Neural progenitor cell (in vitro differentiated cells): ENCODE measurements at regions not wholly inside any gene's neighbourhood (a gene's known extent, or its start where the extent isn't known, plus 50 kb on each side); places are given as distances from the start of the nearest gene placed in this dataset.

ENCODE experiments used
- EZH2phosphoT487 ChIP-seq: fragments of 200-600 bp; sonication (generic); IDR thresholded peaks from 2 replicates; pipeline ENCODE4 v1.6.1; 2017; ENCODE audit warnings: antibody characterized with exemption
- TF ChIP-seq, protein P1 (sequence below): fragments of 200-600 bp; sonication (generic); IDR thresholded peaks from 2 replicates; pipeline ENCODE4 v1.5.1; 2017; ENCODE audit warnings: antibody characterized with exemption, mild to moderate bottlenecking

DNA sequence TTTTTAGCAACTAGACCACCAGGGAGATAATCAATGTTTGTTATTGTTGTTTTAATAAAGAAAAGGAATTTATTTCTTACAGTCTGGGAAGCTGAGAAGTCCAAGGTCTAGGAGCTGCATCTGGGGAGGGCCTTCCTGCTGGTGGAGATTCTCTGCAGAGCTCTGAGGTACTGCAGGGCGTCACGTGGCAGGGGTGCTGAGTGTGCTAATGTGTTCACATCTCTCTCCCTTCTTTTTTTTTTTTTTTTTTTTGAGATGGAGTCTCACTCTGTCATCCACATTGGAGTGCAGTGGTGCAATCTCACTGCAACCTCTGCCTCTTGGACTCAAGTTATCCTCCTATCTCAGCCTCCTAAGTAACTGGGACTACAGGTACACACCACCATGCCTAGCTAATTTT is 150.9 kb upstream of the TRIM24 start:
- TF ChIP-seq, protein P1, sequence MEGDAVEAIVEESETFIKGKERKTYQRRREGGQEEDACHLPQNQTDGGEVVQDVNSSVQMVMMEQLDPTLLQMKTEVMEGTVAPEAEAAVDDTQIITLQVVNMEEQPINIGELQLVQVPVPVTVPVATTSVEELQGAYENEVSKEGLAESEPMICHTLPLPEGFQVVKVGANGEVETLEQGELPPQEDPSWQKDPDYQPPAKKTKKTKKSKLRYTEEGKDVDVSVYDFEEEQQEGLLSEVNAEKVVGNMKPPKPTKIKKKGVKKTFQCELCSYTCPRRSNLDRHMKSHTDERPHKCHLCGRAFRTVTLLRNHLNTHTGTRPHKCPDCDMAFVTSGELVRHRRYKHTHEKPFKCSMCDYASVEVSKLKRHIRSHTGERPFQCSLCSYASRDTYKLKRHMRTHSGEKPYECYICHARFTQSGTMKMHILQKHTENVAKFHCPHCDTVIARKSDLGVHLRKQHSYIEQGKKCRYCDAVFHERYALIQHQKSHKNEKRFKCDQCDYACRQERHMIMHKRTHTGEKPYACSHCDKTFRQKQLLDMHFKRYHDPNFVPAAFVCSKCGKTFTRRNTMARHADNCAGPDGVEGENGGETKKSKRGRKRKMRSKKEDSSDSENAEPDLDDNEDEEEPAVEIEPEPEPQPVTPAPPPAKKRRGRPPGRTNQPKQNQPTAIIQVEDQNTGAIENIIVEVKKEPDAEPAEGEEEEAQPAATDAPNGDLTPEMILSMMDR = no peak
- TF ChIP-seq EZH2phosphoT487 = no peak
